ENCODE measurements at regions not wholly inside any gene's neighbourhood (a gene's known extent, or its start where the extent isn't known, plus 50 kb on each side); places are given as distances from the start of the nearest gene placed in this dataset.

DNA sequence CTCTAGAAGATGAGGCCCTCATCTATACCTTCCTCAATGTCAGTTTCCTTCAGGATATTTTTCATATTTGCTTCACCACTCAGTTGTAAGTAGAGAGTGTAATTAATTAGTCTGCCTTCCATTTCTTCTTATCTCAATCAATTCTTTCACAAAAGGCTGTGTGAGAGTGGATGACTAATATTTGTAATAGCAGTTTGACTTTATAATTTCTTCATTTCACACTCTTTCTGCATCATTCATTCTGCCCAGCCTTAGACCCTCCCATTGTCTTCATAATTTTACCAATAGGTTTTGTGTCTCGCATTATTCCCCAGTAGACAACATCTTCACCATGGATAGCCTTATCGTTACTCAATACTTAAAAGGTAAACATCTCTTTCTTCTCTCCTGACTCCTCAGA is 1239.3 kb upstream of the MAP3K7 start:
- no peaks in the 10 kb centered on the region for H3K36me3 ChIP-seq
- no peaks in the 10 kb centered on the region for H3K4me1 ChIP-seq
- H3K4me3 ChIP-seq (replicated peaks in 1 of 3) = no peak overlapping the region
- H3K27me3 ChIP-seq = no peaks in the 10 kb centered on the region
- H3K9me3 ChIP-seq = no peaks in the 10 kb centered on the region
- intact Hi-C loops (cut with DNase I) = no loop called here
- no peak for TF ChIP-seq POLR2A (IDR thresholded peaks at IDR 0.05)
- TF ChIP-seq, protein P1, sequence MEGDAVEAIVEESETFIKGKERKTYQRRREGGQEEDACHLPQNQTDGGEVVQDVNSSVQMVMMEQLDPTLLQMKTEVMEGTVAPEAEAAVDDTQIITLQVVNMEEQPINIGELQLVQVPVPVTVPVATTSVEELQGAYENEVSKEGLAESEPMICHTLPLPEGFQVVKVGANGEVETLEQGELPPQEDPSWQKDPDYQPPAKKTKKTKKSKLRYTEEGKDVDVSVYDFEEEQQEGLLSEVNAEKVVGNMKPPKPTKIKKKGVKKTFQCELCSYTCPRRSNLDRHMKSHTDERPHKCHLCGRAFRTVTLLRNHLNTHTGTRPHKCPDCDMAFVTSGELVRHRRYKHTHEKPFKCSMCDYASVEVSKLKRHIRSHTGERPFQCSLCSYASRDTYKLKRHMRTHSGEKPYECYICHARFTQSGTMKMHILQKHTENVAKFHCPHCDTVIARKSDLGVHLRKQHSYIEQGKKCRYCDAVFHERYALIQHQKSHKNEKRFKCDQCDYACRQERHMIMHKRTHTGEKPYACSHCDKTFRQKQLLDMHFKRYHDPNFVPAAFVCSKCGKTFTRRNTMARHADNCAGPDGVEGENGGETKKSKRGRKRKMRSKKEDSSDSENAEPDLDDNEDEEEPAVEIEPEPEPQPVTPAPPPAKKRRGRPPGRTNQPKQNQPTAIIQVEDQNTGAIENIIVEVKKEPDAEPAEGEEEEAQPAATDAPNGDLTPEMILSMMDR (IDR thresholded peaks at IDR 0.05) = no peak
- no peak for DNase-seq
- 91 to 94% methylated on average over 2 of the region's 2 CpGs for WGBS, 2 donors
- H3K27ac ChIP-seq = no peak overlapping the region

- Histone ChIP-seq H3K4me1 (no peaks in the 10 kb centered on the region), H3K9me3 (no peaks in the 10 kb centered on the region), H3K27ac (no peak overlapping the region), H3K4me3 (replicated peaks in 1 of 3) (no peak overlapping the region), H3K27me3 (no peaks in the 10 kb centered on the region), H3K36me3 (no peaks in the 10 kb centered on the region)
- no peak for TF ChIP-seq POLR2A (IDR thresholded peaks at IDR 0.05)
- TF ChIP-seq, protein P1 (IDR thresholded peaks at IDR 0.05) = no peak
- intact Hi-C loops (cut with DNase I) = no loop called here
- DNase-seq = no peak
These were observed 1237.5 kb upstream of the MAP3K7 start for GRCh38 chr6:91824331-91824730.

DNA sequence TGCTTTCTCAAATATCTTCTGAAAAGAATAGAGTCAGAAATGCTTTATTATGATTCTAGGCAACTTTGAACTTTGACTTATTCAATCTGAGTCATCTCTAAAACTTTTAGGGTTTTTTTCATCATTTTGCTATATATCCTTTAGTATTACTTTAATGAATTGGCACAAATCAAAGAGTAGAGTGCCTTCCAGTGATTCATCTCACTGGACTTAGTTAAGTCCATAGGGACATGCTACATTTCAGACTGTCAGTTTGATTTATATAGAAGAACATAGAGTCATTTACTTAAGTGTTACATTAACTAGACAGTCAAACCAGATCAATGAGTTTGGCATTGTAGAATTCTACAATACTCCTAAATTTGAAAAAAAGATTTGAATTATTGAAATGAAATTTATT is 1235.7 kb upstream of the MAP3K7 start:
- TF ChIP-seq, protein P1 (IDR thresholded peaks at IDR 0.05) = no peak
- TF ChIP-seq POLR2A (IDR thresholded peaks at IDR 0.05) = no peak
- no peaks in the 10 kb centered on the region for H3K4me1 ChIP-seq
- intact Hi-C loops (cut with DNase I) = no loop called here
- no peak overlapping the region for H3K4me3 ChIP-seq (replicated peaks in 1 of 3)
- no peaks in the 10 kb centered on the region for H3K36me3 ChIP-seq
- H3K27ac ChIP-seq = no peak overlapping the region
- H3K27me3 ChIP-seq = no peaks in the 10 kb centered on the region
- no peaks in the 10 kb centered on the region for H3K9me3 ChIP-seq
- DNase-seq = no peak

DNA sequence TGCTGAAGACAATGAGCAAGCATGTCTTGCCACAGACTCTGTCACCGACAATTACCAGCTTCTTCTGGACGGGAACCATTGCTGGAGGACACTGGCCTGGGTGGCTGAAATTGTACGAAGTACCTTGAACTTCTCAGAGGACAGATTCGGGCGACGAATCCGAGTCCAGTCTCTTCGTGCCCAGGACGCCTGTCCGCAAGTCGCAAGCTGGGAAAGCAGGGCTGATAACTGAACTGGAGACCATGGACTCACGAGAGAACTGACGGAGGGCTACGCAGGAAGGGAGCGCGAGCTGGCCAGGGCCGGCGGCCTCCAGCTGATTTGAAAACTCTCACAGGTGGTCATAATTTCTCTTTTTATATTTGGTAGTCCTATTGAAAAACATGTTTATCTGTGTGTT is 1229.5 kb upstream of the MAP3K7 start:
- Histone ChIP-seq H3K9me3 (no peaks in the 10 kb centered on the region), H3K4me3 (replicated peaks in 1 of 3) (no peak overlapping the region), H3K27me3 (no peaks in the 10 kb centered on the region), H3K36me3 (no peaks in the 10 kb centered on the region), H3K27ac (no peak overlapping the region), H3K4me1 (no peaks in the 10 kb centered on the region)
- intact Hi-C loops (cut with DNase I) = no loop called here
- TF ChIP-seq, protein P1 (IDR thresholded peaks at IDR 0.05) = no peak
- no peak for TF ChIP-seq POLR2A (IDR thresholded peaks at IDR 0.05)
- WGBS, 2 donors = 95% methylated on average over 18 of the region's 18 CpGs
- DNase-seq = no peak

GRCh38 chr6:91813641-91814040 is 1226.8 kb upstream of the MAP3K7 start:
- WGBS, 2 donors = 81 to 84% methylated on average over 3 of the region's 3 CpGs
- H3K36me3 ChIP-seq = no peaks in the 10 kb centered on the region
- H3K4me3 ChIP-seq (replicated peaks in 1 of 3) = no peak overlapping the region
- TF ChIP-seq, protein P1 (IDR thresholded peaks at IDR 0.05) = no peak
- TF ChIP-seq POLR2A (IDR thresholded peaks at IDR 0.05) = no peak
- no peak for DNase-seq
- no peaks in the 10 kb centered on the region for H3K4me1 ChIP-seq
- H3K9me3 ChIP-seq = no peaks in the 10 kb centered on the region
- H3K27me3 ChIP-seq = no peaks in the 10 kb centered on the region
- intact Hi-C loops (cut with DNase I) = no loop called here
- H3K27ac ChIP-seq = no peak overlapping the region

Data from thyroid gland (tissue), 4 donors.